ENCODE measurements at regions not wholly inside any gene's neighbourhood (a gene's known extent, or its start where the extent isn't known, plus 50 kb on each side); places are given as distances from the start of the nearest gene placed in this dataset.

- no peak for DNase-seq (ENCODE audit: low read depth)
These were observed 57.7 kb upstream of the RPL38 start for GRCh38 chr17:74145756-74146155.

DNA sequence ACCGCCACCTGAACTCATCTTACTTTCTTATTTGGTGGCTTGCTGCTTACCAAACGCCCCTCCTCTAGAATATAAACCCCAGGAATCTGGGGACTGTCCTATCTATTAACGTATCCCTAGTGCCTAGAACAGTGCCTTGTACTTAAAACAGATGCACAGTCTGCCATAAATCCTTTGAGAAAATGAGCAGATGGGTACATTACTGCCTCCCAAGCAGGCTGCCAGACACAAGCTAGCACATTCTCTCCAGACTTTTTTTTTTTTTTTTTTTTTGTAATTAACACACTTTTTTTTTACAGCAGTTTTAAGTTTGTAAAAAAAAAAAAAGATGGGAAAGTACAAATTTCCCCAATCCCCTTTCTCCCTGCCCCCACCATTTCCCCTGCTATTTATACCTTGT lies 57.3 kb upstream of the RPL38 start:
- no peak for DNase-seq (ENCODE audit: low read depth)

GRCh38 chr17:74147056-74147835 lies 56.2 kb upstream of the RPL38 start:
- DNase-seq (ENCODE audit: low read depth): no peak

GRCh38 chr17:74147966-74148365 lies 55.5 kb upstream of the RPL38 start:
- no peak for DNase-seq (ENCODE audit: low read depth)

DNA sequence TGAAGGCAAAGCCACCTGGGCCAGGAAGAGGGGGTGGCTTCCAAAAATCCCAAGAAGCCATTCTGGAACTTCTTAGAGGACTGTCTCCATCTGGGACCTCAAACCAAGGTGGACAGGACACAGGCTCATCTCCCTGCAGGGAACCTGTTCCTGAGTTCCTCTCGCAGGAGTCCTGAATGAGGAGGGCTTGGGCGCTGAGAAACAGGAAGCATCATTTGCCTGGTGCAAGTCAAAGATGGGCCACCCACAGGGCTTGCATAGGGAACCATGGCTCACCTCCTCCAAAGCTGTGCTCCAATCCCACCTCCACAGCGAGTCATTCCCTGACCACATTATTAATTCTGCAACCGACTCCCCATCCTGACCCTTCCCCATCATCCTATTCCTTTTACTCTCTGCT lies 55.0 kb upstream of the RPL38 start:
- DNase-seq (ENCODE audit: low read depth): no peak

DNA sequence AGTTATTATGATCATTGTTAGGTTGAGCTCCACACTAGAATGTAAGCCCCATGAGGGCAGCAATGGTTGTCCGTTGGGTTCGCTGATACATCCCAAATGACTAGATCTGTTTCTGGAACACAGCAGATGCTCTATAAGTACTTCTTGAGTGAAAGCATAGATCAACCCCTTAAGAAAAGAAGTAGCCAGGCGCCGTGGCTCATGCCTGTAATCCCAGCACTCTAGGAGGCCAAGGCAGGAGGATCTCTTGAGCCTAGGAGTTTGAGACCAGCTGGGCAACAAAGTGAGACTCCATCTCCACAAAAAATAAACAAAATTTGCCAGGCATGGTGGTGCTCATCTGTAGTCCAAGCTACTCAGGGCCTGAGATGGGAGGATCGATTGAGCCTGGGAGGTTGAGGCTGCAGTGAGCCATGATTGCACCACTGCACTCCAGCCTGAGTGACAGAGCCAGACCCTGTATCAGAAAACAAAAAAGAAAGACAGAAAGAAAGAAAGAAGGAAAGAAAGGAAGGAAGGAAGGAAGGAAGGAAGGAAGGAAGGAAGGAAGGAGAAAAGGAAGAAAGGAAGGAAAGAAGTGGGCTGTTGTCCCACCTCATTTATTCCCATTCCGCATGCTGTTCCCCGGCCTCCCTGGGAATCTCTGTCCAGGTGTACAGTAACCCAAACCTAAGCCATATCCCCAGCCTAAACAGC lies 54.4 kb upstream of the RPL38 start:
- no peak for DNase-seq (ENCODE audit: low read depth)

DNA sequence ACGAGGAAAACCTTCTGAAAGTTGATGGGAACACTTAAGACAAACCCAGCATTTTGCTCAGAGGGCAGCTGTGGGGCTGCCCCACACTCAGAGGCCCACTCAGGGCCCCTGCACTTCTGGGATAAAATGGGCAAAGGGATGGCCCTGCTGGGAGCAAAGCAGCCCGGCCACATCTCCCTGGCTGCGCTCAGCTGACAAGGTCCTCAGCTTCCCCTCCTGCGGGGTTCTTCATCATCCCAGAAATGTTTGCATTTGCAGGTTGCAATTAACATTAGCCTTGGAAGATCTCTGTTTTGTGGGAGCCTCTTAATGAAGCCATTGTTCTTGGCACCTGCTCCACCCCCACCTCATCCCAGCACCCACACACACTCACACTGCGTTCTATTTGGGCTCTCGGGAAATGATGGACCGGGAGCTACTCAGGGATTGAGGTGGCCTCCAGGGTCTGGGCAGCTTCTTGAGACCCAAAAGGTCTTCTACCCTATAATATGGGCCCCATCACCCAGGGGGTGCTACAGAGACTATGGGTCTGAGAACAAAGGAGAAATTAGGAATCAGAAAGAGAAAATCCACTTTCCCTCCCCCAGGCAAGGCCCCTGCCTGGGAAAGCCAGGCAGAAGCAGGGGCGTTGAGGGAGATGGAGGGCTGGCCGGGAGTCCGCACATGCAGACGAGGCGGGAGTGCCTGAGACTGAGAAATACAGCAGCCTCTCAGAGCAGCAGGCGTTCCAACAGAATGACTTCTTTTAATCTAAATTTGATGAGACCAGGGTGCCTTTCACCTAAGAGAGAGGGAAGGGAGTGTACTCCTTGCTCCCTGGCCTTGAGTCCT lies 53.7 kb upstream of the RPL38 start:
- DNase-seq (ENCODE audit: low read depth): no peak

GRCh38 chr17:74150428-74151025 lies 53.0 kb upstream of the RPL38 start:
- DNase-seq (ENCODE audit: low read depth): no peak

DNA sequence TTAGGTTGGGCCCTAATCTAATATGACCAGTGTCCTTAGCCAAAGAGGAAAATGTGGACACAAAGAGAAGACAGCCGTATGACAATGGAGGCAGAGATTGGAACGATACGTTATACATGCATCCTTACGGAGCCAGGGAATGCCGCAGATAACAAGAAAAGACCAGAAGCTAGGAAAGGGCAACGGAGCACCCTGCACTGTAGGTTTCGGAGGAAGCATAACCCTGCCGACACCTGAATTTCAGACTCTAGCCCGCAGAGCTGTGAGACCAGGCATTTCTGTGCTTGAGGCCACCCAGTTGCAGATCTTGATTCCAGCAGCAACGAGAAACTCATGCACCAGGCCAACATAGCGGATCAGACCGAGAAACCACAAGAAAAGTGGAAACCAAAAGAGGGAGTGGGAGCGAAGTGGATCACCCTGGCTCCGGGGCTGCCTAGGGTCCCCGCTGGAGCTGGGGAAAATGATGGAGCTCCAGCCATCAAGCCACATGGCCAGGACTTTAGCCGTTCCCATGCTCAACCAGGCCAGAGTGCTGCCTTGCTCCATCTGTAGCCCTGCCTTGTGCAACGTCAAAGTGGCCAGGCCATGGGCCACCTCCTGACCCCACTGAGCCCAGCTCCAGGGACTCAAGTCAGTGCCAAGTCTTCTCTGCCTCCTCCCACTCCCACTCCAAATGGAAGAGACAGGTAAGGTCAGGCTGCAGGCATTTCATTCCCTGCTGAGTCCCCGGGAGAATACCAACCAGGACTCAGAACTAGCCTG lies 51.7 kb upstream of the RPL38 start:
- DNase-seq (ENCODE audit: low read depth): no peak

GRCh38 chr17:74152591-74153455 lies 50.7 kb upstream of the RPL38 start:
- no peak for DNase-seq (ENCODE audit: low read depth)

- no peak for DNase-seq (ENCODE audit: low read depth)
These were observed 50.0 kb upstream of the RPL38 start for GRCh38 chr17:74153456-74153810.

Data from HS-5 (cell line).